ENCODE measurements at regions not wholly inside any gene's neighbourhood (a gene's known extent, or its start where the extent isn't known, plus 50 kb on each side); places are given as distances from the start of the nearest gene placed in this dataset.
A peak's percentile ranks its signal among the peaks of the same experiment; 100 is the strongest.
"Not testable (repeated sequence)": the region's sequence is repeated elsewhere in the genome, so short reads cannot be mapped to it uniquely, and the experiment has no call there.

DNA sequence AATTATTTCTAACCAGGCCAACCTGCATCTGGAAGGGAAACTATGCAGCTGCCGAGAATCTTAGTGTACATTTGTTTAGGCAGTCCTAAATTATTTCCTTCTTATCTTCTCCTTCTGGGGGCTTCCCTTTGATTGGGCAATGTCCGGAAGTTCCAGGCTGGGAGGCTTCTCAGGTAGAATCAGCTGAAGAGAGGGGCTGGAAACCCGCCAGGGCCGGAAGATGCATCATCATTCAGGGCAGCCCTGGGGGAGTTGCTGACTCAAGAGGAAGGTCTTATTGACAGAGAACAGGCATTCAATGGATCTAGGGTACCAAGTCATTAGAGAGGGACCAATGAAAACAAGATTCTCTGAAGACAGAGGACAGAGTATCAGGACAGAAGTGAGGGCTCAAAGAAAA, 150.7 kb downstream of the BLID start:
- intact Hi-C loops (cut with DNase I) = no loop called here
- DNase-seq (peak in 1 of 2 donors; percentile 17), ATAC-seq (no peak)
- Histone ChIP-seq H3K4me3 (no peak overlapping the region), H3K9me3 (no peaks in the 10 kb centered on the region), H3K36me3 (no peaks in the 10 kb centered on the region), H3K4me1 (peaks cover 0 to 10% (median 0%) of the 10 kb centered on the region in 9 donors), H3K27ac (no peak overlapping the region), H3K27me3 (no peaks in the 10 kb centered on the region)
- TF ChIP-seq, protein P1, sequence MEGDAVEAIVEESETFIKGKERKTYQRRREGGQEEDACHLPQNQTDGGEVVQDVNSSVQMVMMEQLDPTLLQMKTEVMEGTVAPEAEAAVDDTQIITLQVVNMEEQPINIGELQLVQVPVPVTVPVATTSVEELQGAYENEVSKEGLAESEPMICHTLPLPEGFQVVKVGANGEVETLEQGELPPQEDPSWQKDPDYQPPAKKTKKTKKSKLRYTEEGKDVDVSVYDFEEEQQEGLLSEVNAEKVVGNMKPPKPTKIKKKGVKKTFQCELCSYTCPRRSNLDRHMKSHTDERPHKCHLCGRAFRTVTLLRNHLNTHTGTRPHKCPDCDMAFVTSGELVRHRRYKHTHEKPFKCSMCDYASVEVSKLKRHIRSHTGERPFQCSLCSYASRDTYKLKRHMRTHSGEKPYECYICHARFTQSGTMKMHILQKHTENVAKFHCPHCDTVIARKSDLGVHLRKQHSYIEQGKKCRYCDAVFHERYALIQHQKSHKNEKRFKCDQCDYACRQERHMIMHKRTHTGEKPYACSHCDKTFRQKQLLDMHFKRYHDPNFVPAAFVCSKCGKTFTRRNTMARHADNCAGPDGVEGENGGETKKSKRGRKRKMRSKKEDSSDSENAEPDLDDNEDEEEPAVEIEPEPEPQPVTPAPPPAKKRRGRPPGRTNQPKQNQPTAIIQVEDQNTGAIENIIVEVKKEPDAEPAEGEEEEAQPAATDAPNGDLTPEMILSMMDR (IDR thresholded peaks at IDR 0.05) = no peak
- 49 to 62% methylated on average over 4 of the region's 4 CpGs for WGBS, 2 donors

DNA sequence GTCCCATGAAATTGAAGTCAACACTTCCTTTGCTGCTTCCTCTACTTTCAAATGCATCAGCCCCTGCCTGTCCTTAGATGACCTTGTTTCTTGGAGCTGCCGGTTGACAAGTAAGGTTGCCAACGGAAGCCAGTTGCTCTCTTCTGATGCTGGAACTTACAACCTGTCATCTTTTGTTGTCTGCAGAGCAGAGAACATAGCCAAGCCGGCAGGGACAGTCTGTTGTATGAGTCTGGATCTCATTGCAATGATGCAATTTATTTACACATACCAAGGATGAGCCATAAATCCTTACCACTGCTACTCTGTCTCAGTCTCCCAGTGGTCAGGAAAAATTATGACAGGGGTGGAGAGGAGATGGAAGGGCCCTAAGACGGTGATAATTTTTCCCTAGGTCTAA, 151.4 kb downstream of the BLID start:
- intact Hi-C loops (cut with DNase I) = no loop called here

DNA sequence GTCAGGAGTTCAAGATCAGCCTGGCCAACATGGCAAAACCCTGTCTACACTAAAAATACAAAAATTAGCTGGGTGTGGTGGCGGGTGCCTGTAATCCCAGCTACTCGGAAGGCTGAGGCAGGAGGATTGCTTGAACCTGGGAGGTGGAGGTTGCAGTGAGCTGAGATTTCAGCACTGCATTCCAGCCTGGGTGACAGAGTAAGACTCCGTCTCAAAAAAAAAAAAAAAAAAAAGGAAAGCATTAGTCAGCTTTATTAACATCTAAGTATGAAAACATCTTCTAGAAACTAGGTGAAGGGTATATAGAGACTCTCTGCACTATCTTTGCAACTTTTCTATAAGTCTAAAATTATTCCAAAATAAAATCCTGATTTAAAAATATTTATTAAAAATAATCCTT, 152.2 kb downstream of the BLID start:
- H3K36me3 ChIP-seq; DNase-seq; H3K27me3 ChIP-seq; ATAC-seq; H3K4me3 ChIP-seq; H3K27ac ChIP-seq; H3K9me3 ChIP-seq; intact Hi-C loops (cut with DNase I): not testable (repeated sequence)
- WGBS, 2 donors = 86 to 88% methylated on average over 3 of the region's 3 CpGs
- peaks cover 0 to 10% (median 0%) of the 10 kb centered on the region in 9 donors for H3K4me1 ChIP-seq

More for the DNA sequence above, 151.4 kb downstream of the BLID start:
- Histone ChIP-seq H3K9me3 (no peaks in the 10 kb centered on the region), H3K4me3 (no peak overlapping the region), H3K27ac (no peak overlapping the region), H3K27me3 (no peaks in the 10 kb centered on the region), H3K4me1 (peaks cover 0 to 10% (median 0%) of the 10 kb centered on the region in 9 donors), H3K36me3 (no peaks in the 10 kb centered on the region)
- TF ChIP-seq, protein P1 (IDR thresholded peaks at IDR 0.05) = no peak
- DNase-seq (no peak), ATAC-seq (peak in 1 of 8 donors; percentile 27)
- 33 to 37% methylated on average over 4 of the region's 4 CpGs for WGBS, 2 donors

DNA sequence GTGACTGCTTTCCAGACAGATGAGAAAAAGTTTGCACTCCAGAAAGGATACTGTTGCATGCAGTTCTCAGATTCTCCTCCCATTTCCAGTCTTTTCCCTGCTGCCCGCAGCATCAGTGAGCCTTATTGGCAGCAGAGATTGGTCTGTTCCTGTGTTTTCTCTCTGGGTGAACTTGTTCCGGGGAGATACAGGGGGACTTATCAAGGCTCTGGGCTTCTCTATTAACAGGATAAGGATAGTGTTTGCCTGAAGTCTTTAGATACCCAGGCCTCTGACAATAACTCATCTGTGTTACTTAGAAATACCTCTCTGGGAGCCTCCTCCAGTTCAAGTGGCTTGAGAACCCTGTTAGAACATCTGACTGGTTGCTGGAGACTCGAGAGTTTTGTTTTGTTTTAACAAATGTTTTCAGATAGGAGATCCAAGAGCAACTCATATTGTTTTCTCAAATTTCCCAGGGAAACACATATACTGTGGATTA, 154.7 kb downstream of the BLID start:
- no peak overlapping the region for H3K4me3 ChIP-seq
- intact Hi-C loops (cut with DNase I) = no loop called here
- H3K9me3 ChIP-seq = no peaks in the 10 kb centered on the region
- TF ChIP-seq, protein P1 (IDR thresholded peaks at IDR 0.05) = no peak
- no peaks in the 10 kb centered on the region for H3K36me3 ChIP-seq
- H3K4me1 ChIP-seq = peaks cover 0 to 10% (median 0%) of the 10 kb centered on the region in 9 donors
- ATAC-seq = peak in 2 of 8 donors; percentile 27 to 42
- DNase-seq = no peak
- peak overlapping the region in 4 of 10 donors; percentile 13 to 25 (median 18) for H3K27ac ChIP-seq
- H3K27me3 ChIP-seq = no peaks in the 10 kb centered on the region
- WGBS, 2 donors = 38 to 51% methylated on average over 3 of the region's 3 CpGs

DNA sequence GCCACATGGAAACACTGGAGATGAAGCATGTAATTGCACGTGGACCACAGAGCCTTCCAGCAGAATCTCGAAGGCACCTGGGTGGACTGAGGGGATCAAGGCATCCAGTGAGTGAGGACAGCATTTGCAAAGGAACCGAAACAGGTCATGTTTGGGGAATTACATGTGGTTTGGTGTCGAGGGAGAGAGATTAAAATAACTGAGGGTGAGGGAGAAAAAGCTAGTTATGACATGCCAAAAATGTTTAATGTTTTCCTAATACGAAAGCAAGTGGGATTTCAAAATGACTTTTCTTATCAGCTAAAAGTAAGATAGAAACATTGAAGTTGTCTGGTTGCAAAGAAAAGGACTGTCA, 157.1 kb downstream of the BLID start:
- Histone ChIP-seq H3K27me3 (no peaks in the 10 kb centered on the region), H3K4me1 (peaks cover 0 to 3% (median 0%) of the 10 kb centered on the region in 9 donors), H3K4me3 (no peak overlapping the region), H3K9me3 (no peaks in the 10 kb centered on the region), H3K36me3 (no peaks in the 10 kb centered on the region), H3K27ac (no peak overlapping the region)
- intact Hi-C loops (cut with DNase I) = no loop called here
- TF ChIP-seq, protein P1 (IDR thresholded peaks at IDR 0.05) = no peak
- WGBS, 2 donors = 62 to 70% methylated on average over 5 of the region's 5 CpGs
- DNase-seq = no peak
- no peak for ATAC-seq

Data from heart right ventricle (tissue), 16 donors.